Mesenteric fat pad (tissue), 1 donor: ENCODE measurements at regions not wholly inside any gene's neighbourhood (a gene's known extent, or its start where the extent isn't known, plus 50 kb on each side); places are given as distances from the start of the nearest gene placed in this dataset.
"Not testable (repeated sequence)": the region's sequence is repeated elsewhere in the genome, so short reads cannot be mapped to it uniquely, and the experiment has no call there.

Experiments used
- DNase-seq: peaks from one replicate; pipeline ENCODE4 v3.0.0-alpha.2; 2020; ENCODE audit warnings: low spot score
- donor health status: DM: yes; HTN: yes; CAD: no.

- DNase-seq, result no peak
These were observed 806.4 kb downstream of the TRIB2 start for GRCh38 chr2:13522917-13523821.

GRCh38 chr2:13524492-13524891 lies 807.8 kb downstream of the TRIB2 start:
- no peak for DNase-seq

GRCh38 chr2:13531735-13532410 lies 815.1 kb downstream of the TRIB2 start:
- DNase-seq, result not testable (repeated sequence)

GRCh38 chr2:13532781-13533523 lies 816.2 kb downstream of the TRIB2 start:
- DNase-seq, result not testable (repeated sequence)

- DNase-seq, result no peak
These were observed 816.8 kb downstream of the TRIB2 start for GRCh38 chr2:13533524-13533922.

- no peak for DNase-seq
These were observed 820.2 kb downstream of the TRIB2 start for GRCh38 chr2:13536941-13537340.

GRCh38 chr2:13537771-13538349 lies 821.1 kb downstream of the TRIB2 start:
- DNase-seq, result no peak

GRCh38 chr2:13539296-13539695 lies 822.6 kb downstream of the TRIB2 start:
- DNase-seq, result no peak

GRCh38 chr2:13542061-13542460 lies 825.3 kb downstream of the TRIB2 start:
- no peak for DNase-seq

- no peak for DNase-seq
These were observed 825.9 kb downstream of the TRIB2 start for GRCh38 chr2:13542642-13543041.

- DNase-seq, result no peak
These were observed 826.8 kb downstream of the TRIB2 start for GRCh38 chr2:13543550-13543949.

- DNase-seq, result no peak
These were observed 828.6 kb downstream of the TRIB2 start for GRCh38 chr2:13545320-13545719.

GRCh38 chr2:13546131-13546530 lies 829.4 kb downstream of the TRIB2 start:
- no peak for DNase-seq

GRCh38 chr2:13550285-13551231 lies 833.8 kb downstream of the TRIB2 start:
- DNase-seq, result no peak

- DNase-seq, result no peak
These were observed 841.6 kb downstream of the TRIB2 start for GRCh38 chr2:13558368-13558767.

- no peak for DNase-seq
These were observed 843.6 kb downstream of the TRIB2 start for GRCh38 chr2:13560322-13560721.

- DNase-seq, result no peak
These were observed 855.7 kb downstream of the TRIB2 start for GRCh38 chr2:13572466-13572865.

GRCh38 chr2:13574831-13575230 lies 858.1 kb downstream of the TRIB2 start:
- no peak for DNase-seq

GRCh38 chr2:13576406-13577036 lies 859.8 kb downstream of the TRIB2 start:
- DNase-seq, result no peak

- DNase-seq, result no peak
These were observed 861.8 kb downstream of the TRIB2 start for GRCh38 chr2:13578547-13578946.
